GM20431 (cell line): ENCODE measurements at regions not wholly inside any gene's neighbourhood (a gene's known extent, or its start where the extent isn't known, plus 50 kb on each side); places are given as distances from the start of the nearest gene placed in this dataset.

Experiments
- in situ Hi-C: fragments of 300-500 bp; cut with MseI, MboI; formaldehyde crosslinking; loops from one replicate; pipeline ENCODE4 v1.15.0; 2020; ENCODE audit warnings: low sequenced_read_pairs; ENCODE audit not compliant: unreplicated experiment

- in situ Hi-C loops: no loop called here
Observed at GRCh38 chr20:24289737-24290481, 179.5 kb upstream of the SYNDIG1 start.

- in situ Hi-C loops: no loop called here
Observed at GRCh38 chr20:24283186-24283585, 186.2 kb upstream of the SYNDIG1 start.

DNA sequence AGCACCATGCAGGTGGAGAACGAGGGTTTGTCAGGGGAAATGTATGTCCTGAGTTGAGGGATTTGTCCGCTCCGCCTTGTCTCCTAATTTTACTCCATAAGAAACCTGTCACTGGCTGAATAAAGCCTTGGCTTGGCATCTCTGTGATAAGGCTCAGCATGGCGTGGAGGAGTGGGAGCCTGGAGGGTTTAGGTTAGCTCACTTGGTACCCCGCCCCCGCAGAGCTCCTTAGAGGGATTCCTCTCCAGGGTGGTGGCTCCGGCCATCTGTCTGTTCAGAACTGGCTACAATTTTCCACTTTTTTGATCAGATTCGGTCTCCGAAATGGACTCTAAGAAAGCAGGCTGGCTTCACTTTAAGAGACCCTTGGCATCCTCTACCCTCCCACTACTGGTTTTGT lies 192.2 kb upstream of the SYNDIG1 start:
- in situ Hi-C loops: no loop called here

GRCh38 chr20:24275946-24276705 lies 193.3 kb upstream of the SYNDIG1 start:
- in situ Hi-C loops: no loop called here

- in situ Hi-C loops: no loop called here
Observed at GRCh38 chr20:24273251-24273650, 196.2 kb upstream of the SYNDIG1 start.

GRCh38 chr20:24261351-24261750 lies 208.1 kb upstream of the SYNDIG1 start:
- in situ Hi-C loops: no loop called here

DNA sequence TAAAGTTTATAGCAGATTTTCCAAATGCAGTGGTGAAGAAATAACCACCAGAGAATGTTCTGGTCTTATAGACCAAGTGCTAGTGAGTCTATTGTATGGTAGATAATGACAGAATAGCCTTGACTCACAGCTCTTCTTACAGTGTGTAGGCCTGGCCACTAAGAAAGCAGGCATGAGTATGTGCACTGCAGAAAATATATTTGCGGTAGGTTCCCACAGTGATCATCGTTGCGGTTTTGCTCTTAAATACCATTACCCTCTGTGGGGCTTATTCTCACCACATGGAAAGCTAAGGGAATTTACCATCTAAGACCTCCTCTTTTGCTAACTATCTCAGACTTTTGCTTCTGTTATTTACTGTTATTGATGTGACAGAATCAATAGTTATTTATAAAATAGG lies 212.3 kb upstream of the SYNDIG1 start:
- in situ Hi-C loops: no loop called here

DNA sequence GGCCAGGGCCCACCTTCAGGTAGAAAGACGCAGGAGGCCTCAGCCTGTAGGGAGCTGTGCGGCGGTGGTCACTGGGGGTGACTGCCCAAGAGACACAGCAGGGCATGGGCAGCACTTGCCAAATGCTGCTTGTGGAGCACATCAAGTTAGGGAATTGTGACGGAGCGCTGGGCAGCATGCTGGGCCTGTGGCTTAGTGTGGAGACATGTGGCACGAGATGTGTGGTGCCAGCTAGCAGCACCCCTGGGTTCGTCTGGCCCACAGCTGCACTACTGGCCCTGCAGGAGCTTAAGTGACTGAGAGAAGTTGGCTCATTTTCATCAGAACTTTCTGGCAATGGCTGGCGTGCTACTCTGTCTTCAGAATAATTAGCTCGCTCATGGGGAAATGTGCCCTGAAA lies 213.1 kb upstream of the SYNDIG1 start:
- in situ Hi-C loops: no loop called here

GRCh38 chr20:24254480-24254879 lies 214.9 kb upstream of the SYNDIG1 start:
- in situ Hi-C loops: no loop called here

DNA sequence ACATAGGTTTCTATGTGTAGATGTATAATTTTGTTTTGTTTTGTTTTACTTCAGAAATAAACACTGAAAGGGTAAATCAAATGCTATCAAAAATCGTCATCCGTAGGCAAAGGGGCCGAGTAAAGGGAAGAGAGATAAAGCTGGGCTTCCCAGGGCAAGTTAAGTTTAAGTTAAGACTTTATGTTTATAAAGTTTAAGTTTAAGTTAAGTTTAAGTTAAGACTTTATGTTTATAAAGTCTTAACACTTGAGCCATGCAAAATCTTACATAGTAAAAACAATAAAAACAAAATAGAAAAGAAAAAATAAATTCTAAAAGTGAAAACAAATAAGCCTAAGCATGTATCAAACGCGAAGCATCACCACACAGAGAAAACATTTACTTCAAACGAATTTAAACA lies 216.1 kb upstream of the SYNDIG1 start:
- in situ Hi-C loops: no loop called here

- in situ Hi-C loops: no loop called here
Observed at GRCh38 chr20:24245094-24245493, 224.3 kb upstream of the SYNDIG1 start.

GRCh38 chr20:24242763-24243162 lies 226.7 kb upstream of the SYNDIG1 start:
- in situ Hi-C loops: no loop called here

DNA sequence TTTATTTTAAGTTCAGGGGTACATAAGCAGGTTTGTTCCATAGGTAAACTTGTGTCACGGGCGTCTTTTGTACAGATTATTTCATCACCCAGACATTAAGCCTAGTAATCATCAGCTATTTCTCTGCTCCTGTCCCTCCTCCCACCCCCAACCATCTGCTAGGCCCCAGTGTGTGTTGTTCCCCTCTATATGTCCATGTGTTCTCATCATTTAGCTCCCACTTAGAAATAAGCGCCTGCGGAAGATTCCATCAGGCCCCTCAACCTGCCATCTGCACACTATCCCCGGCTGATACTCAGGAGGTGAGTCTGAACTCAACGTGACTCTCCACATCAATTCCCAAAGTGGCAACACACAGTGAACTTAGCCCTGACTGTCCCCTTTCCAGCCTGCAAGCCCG lies 228.0 kb upstream of the SYNDIG1 start:
- in situ Hi-C loops: no loop called here

DNA sequence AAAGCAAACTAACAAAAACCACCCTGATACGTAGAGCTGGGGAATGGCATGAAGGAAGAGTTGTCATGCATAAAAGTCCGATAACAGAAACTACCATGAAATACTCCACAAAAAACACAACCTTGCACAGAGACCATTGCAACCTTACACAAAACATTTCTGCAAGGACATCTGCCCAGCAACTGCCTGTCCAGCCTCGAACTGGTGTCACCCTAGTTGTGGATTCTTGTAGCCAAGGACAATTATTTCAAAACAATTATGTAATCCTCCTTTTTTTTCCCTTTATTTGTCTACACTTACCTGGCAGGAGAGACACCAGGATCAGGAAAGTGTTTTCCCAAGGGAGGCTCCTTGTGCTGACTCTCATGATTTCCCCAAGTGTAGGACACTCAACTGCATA lies 232.5 kb upstream of the SYNDIG1 start:
- in situ Hi-C loops: no loop called here

DNA sequence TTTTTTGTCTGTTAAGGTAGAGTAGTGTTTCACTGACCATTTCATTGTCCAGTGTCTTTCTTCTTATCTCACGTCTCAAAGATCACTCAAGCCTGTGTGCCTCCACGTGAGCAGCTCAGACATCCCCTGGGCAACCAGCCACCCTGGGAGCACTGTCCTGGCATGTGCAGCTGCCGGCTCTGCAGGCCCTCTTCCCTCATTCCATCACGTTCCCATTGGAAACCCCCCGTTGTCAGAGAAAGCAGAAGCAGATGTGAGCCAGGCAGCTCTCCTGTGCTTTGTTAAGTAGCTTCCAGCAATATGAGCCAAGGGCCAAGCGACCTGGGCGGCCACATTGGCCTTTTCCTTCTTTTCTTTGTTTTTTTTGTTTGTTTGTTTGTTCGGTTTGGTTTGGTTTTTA lies 233.2 kb upstream of the SYNDIG1 start:
- in situ Hi-C loops: no loop called here

DNA sequence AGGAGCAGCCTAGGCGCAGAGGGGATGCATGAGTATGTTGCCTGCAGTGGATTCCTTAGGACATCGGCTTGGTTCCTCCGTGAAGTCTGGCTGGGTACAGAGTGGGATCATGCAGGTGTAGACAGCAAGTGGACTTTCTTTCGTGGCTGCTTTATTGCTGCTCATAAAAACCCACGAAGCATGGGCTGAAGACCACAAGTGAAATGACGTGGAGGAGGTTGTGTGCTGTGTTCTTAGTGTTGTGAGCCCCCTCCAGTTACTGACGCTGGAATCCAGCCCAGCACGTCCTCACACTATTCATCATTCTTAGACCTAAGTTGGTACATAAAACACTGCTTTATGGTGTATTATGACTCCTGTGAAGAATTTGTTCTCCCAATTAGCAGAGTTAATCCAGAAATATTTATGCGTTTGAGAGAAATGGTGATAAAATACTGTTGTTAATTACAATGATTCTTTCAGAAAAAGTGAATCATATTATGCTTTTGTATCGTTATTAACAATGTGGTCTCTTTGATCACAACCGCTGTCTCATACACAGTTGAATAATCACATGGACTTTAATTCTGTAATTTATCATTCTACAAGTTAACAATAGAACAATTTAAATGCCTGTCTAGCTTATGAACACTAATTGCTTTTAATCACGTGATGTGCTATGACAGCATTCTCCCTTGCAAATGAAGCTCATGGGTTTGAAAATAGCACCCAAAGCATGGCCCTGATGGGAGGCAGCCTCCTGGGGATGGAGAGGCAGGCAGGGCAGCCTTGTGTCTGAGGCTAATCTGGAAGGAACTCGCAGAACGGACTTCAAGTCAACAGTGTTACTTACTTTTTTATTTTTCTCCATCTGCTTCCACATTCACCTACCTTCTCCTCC lies 233.9 kb upstream of the SYNDIG1 start:
- in situ Hi-C loops: no loop called here

DNA sequence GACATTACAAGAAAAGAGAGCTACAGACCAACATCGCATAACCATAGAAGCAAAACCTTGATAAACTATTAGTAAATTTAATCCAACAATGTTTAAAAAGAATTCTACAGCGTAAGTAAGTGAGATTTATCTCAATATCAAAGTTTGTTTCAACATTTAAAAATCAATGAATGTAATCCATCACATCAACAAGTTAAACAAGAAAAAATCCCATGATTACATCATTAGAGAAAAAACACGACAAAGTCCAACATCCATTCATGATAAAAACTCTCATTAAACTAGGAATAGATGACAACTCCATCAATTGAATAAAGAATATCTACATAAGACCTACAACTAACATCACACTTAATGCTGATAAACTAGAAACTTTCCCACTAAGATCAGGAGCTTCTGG lies 239.0 kb upstream of the GGTLC1 start:
- in situ Hi-C loops: no loop called here

DNA sequence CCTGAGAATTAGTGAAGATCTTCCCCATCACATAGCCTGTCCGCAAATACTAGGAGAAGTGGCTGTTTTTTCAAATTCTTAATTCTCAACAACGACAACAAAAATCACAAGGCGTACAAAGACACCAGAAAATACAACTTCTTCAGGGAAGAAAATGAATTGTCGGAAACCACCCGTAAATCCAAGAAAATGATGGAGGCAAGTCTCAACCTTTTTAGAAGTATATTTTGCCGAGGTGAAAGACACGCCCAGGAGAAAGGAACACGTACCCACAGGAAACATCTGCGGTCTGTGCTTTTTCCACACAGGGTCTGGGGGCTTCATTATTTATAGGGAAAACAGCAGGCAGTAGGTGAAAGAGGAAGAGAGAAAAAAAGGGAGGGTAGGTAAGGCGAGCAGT lies 223.9 kb upstream of the GGTLC1 start:
- in situ Hi-C loops: no loop called here

- in situ Hi-C loops: no loop called here
Observed at GRCh38 chr20:24211972-24212371, 223.4 kb upstream of the GGTLC1 start.

- in situ Hi-C loops: no loop called here
Observed at GRCh38 chr20:24210356-24210755, 221.8 kb upstream of the GGTLC1 start.

GRCh38 chr20:24208652-24209051 lies 220.1 kb upstream of the GGTLC1 start:
- in situ Hi-C loops: no loop called here
